Caco-2 (cell line): ENCODE measurements at regions not wholly inside any gene's neighbourhood (a gene's known extent, or its start where the extent isn't known, plus 50 kb on each side); places are given as distances from the start of the nearest gene placed in this dataset.

ENCODE experiments used
- BruUV-seq: library from RNA; stranded (reverse); fragments of 400-500 nt; replicated peaks from 2 replicates; lab custom pipeline; 2021; lab: Mats Ljungman, UMichigan
- CTCF ChIA-PET: fragments of 300-600 bp; sonication (Branson Sonifier 250); formaldehyde crosslinking; loops from one replicate; lab custom pipeline; 2022; ENCODE audit warnings: antibody characterized with exemption; lab: Charles Lee
- POLR2A ChIA-PET: fragments of 300-600 bp; sonication (Branson Sonifier 250); formaldehyde crosslinking; loops from one replicate; lab custom pipeline; 2022; ENCODE audit warnings: antibody characterized with exemption; lab: Charles Lee
- DNase-seq, 2 experiments: peaks; one replicate each; pipeline versions ENCODE4 v3.0.0 to v3.0.0-alpha.2; 2020 to 2022
- H3K27me3 ChIP-seq: replicated peaks from 2 replicates; pipeline ENCODE4 v1.6.0; 2011; ENCODE audit warnings: low read length; ENCODE audit not compliant: control insufficient read depth, insufficient read depth
- H3K36me3 ChIP-seq: 2 replicates; pipeline ENCODE4 v1.5.1; 2011; ENCODE audit warnings: low read length; ENCODE audit not compliant: control insufficient read depth, insufficient read depth
- H3K4me1 ChIP-seq: fragments of 250-450 bp; sonication (Bioruptor Pico); 2 replicates; pipeline ENCODE4 v1.5.1; 2020; ENCODE audit warnings: mild to moderate bottlenecking
- H3K4me3 ChIP-seq: 2 replicates; pipeline ENCODE4 v1.5.1; 2011; ENCODE audit warnings: low read depth, mild to moderate bottlenecking, control low read depth, low read length
- H3K9me3 ChIP-seq: fragments of 250-450 bp; sonication (Bioruptor Pico); 2 replicates; pipeline ENCODE4 v1.5.1; 2020; ENCODE audit warnings: mild to moderate bottlenecking, moderate library complexity
- H3K27ac Mint-ChIP-seq: one replicate; pipeline ENCODE4 v1.8.0; 2022; ENCODE audit warnings: mixed read lengths; ENCODE audit not compliant: unreplicated experiment
- H3K27me3 Mint-ChIP-seq: one replicate; pipeline ENCODE4 v1.8.0; 2022; ENCODE audit warnings: mixed read lengths; ENCODE audit not compliant: insufficient read depth, unreplicated experiment
- H3K36me3 Mint-ChIP-seq: one replicate; pipeline ENCODE4 v1.8.0; 2022; ENCODE audit warnings: mild to moderate bottlenecking, mixed read lengths; ENCODE audit not compliant: insufficient read depth, unreplicated experiment
- H3K4me1 Mint-ChIP-seq: one replicate; pipeline ENCODE4 v1.8.0; 2022; ENCODE audit warnings: low read depth, mixed read lengths; ENCODE audit not compliant: unreplicated experiment
- H3K4me3 Mint-ChIP-seq: one replicate; pipeline ENCODE4 v1.8.0; 2022; ENCODE audit warnings: mild to moderate bottlenecking, moderate library complexity, mixed read lengths; ENCODE audit not compliant: unreplicated experiment
- H3K9me3 Mint-ChIP-seq: one replicate; pipeline ENCODE4 v1.8.0; 2022; ENCODE audit warnings: mixed read lengths; ENCODE audit not compliant: unreplicated experiment
- intact Hi-C: fragments of 100-400 bp; cut with micrococcal nuclease; formaldehyde crosslinking; loops from one replicate; pipeline ENCODE4 v1.10.0; 2022; ENCODE audit not compliant: unreplicated experiment
- TF ChIP-seq, protein P1 (sequence below), 2 experiments: fragments of 200-600 bp in 1 of 2; IDR thresholded peaks; 1 replicate in 1 of 2; 2 replicates in 1 of 2; pipeline versions ENCODE4 v1.5.1 to v1.8.0; 2011 to 2022; ENCODE audit warnings: antibody characterized with exemption in 1 of 2, control low read depth in 1 of 2, inconsistent platforms in 1 of 2, low read depth in 1 of 2, low read length in 1 of 2, mild to moderate bottlenecking in 1 of 2, moderate library complexity in 1 of 2; ENCODE audit not compliant: insufficient read depth in 1 of 2, severe bottlenecking in 1 of 2, unreplicated experiment in 1 of 2

DNA sequence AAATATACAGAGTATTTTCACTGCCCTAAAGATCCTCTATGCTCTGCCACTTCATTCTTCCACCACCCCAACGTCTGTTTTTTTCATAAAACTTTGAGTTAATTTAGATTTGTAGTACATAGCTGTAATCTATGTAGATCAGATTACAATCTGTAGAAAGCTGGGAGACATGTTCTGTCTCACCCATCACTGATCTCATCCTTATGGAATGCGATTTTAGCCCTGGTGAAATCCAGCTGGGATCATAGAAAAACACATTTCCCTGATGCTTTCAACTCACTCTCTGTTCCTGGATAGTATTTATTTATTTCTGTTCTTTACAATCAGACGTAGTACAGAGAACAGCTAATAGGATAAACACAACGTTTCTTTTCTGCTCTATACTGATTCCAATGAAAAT, 521.0 kb downstream of the KIF20B start:
- ChIA-PET POLR2A (no interaction called here), CTCF (no interaction called here)
- Histone ChIP-seq H3K27me3 (no peaks in the 10 kb centered on the region), H3K36me3 (no peaks in the 10 kb centered on the region), H3K4me1 (no peaks in the 10 kb centered on the region), H3K4me3 (no peak overlapping the region), H3K9me3 (no peaks in the 10 kb centered on the region)
- no peaks in the 10 kb centered on the region for H3K9me3 Mint-ChIP-seq
- H3K4me1 Mint-ChIP-seq, result peaks cover 10% of the 10 kb centered on the region
- H3K27ac Mint-ChIP-seq, result no peak overlapping the region
- TF ChIP-seq, protein P1, sequence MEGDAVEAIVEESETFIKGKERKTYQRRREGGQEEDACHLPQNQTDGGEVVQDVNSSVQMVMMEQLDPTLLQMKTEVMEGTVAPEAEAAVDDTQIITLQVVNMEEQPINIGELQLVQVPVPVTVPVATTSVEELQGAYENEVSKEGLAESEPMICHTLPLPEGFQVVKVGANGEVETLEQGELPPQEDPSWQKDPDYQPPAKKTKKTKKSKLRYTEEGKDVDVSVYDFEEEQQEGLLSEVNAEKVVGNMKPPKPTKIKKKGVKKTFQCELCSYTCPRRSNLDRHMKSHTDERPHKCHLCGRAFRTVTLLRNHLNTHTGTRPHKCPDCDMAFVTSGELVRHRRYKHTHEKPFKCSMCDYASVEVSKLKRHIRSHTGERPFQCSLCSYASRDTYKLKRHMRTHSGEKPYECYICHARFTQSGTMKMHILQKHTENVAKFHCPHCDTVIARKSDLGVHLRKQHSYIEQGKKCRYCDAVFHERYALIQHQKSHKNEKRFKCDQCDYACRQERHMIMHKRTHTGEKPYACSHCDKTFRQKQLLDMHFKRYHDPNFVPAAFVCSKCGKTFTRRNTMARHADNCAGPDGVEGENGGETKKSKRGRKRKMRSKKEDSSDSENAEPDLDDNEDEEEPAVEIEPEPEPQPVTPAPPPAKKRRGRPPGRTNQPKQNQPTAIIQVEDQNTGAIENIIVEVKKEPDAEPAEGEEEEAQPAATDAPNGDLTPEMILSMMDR (IDR thresholded peaks at IDR 0.05; ENCODE audit: insufficient read depth in 1 of 2, low read depth in 1 of 2, low read length in 1 of 2, severe bottlenecking in 1 of 2, unreplicated experiment in 1 of 2), result no peak
- no peak overlapping the region for H3K4me3 Mint-ChIP-seq
- no TSS peak for BruUV-seq
- no peak for DNase-seq
- intact Hi-C loops, result no loop called here
- no peaks in the 10 kb centered on the region for H3K36me3 Mint-ChIP-seq
- H3K27me3 Mint-ChIP-seq, result peaks cover 2% of the 10 kb centered on the region

DNA sequence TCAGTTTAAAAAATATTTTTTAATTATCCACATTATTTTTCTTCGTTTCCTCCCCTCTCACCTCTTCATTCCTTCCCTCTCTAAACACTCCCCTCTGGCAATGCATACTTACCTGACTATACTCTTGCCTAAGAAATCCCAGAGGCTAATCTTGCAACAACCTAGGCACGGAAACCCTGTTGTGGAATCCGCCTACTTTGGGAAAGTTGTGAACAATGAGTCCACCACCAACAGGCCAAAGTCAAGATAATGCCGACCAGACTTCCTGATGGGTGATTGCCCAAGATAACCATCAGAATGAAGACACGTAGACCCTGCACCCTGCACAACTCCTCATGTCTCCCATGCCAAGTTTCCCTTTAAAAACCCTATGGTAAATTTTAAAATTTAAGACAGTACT, 521.5 kb downstream of the KIF20B start:
- ChIA-PET POLR2A (no interaction called here), CTCF (no interaction called here)
- Mint-ChIP-seq H3K9me3 (no peaks in the 10 kb centered on the region), H3K36me3 (no peaks in the 10 kb centered on the region), H3K4me3 (no peak overlapping the region), H3K27ac (no peak overlapping the region), H3K27me3 (no peaks in the 10 kb centered on the region), H3K4me1 (peaks cover 10% of the 10 kb centered on the region)
- H3K9me3 ChIP-seq, result no peaks in the 10 kb centered on the region
- H3K4me3 ChIP-seq, result no peak overlapping the region
- H3K4me1 ChIP-seq, result no peaks in the 10 kb centered on the region
- BruUV-seq, result no TSS peak
- H3K36me3 ChIP-seq, result no peaks in the 10 kb centered on the region
- no peak for DNase-seq
- H3K27me3 ChIP-seq, result no peaks in the 10 kb centered on the region
- intact Hi-C loops, result no loop called here
- TF ChIP-seq, protein P1 (IDR thresholded peaks at IDR 0.05; ENCODE audit: insufficient read depth in 1 of 2, low read depth in 1 of 2, low read length in 1 of 2, severe bottlenecking in 1 of 2, unreplicated experiment in 1 of 2), result no peak

DNA sequence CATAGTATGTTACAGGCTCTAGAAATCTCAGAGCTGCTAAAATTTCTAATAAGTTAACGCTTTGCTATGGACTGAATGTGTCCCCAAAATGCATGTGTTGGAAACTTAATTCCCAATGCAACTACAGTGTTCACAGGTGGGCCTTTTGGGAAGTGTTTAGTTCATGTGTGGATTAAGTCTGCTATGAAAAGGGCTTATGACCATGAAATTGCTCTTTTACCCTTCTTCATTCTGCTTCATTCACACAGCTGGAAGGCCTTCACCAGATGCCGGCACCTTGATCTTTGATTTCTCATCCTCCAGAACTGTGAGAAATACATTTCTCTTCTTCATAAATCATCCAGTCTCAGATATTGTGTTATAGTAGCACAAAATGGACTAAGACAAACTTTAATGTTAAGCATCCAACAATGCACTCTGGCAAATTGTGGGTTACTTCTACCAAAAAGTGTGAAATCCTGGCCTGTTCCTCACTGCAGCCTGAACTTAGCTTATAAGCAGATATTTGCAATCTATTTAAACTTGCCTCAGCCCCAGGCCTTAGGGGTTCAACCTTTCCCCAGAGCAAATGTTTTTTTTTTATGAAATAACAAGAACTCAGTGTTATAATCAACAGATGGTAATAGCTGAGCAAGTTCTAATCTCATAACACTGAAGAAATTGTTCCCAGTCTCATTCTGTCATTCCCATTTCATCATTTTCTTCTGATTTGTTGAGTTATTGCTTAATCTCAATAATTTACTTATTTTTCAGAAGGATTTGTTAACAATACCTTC, 523.6 kb downstream of the KIF20B start:
- Histone ChIP-seq H3K36me3 (no peaks in the 10 kb centered on the region), H3K9me3 (no peaks in the 10 kb centered on the region), H3K4me1 (no peaks in the 10 kb centered on the region), H3K4me3 (no peak overlapping the region), H3K27me3 (no peaks in the 10 kb centered on the region)
- H3K27ac Mint-ChIP-seq, result no peak overlapping the region
- TF ChIP-seq, protein P1 (IDR thresholded peaks at IDR 0.05; ENCODE audit: insufficient read depth in 1 of 2, low read depth in 1 of 2, low read length in 1 of 2, severe bottlenecking in 1 of 2, unreplicated experiment in 1 of 2), result no peak
- intact Hi-C loops, result no loop called here
- no peak overlapping the region for H3K4me3 Mint-ChIP-seq
- no TSS peak for BruUV-seq
- H3K9me3 Mint-ChIP-seq, result no peaks in the 10 kb centered on the region
- ChIA-PET POLR2A (no interaction called here), CTCF (no interaction called here)
- no peaks in the 10 kb centered on the region for H3K36me3 Mint-ChIP-seq
- peaks cover 10% of the 10 kb centered on the region for H3K4me1 Mint-ChIP-seq
- H3K27me3 Mint-ChIP-seq, result no peaks in the 10 kb centered on the region
- DNase-seq, result no peak
